OCI-LY1 (cell line): ENCODE measurements at regions not wholly inside any gene's neighbourhood (a gene's known extent, or its start where the extent isn't known, plus 50 kb on each side); places are given as distances from the start of the nearest gene placed in this dataset.

Experiments used
- CTCF ChIP-seq: fragments of 200-600 bp; sonication (generic), shearing (Covaris generic); IDR thresholded peaks from 2 replicates; pipeline ENCODE4 v1.5.1; 2017; ENCODE audit warnings: mild to moderate bottlenecking, antibody characterized with exemption, low read length, moderate library complexity, mixed read lengths
- EZH2 ChIP-seq: fragments of 200-600 bp; sonication (generic), shearing (Covaris generic); IDR thresholded peaks from 2 replicates; pipeline ENCODE4 v1.8.0; 2017; ENCODE audit warnings: borderline replicate concordance, mixed run types, mild to moderate bottlenecking, antibody characterized with exemption, low read length, moderate library complexity, mixed read lengths

DNA sequence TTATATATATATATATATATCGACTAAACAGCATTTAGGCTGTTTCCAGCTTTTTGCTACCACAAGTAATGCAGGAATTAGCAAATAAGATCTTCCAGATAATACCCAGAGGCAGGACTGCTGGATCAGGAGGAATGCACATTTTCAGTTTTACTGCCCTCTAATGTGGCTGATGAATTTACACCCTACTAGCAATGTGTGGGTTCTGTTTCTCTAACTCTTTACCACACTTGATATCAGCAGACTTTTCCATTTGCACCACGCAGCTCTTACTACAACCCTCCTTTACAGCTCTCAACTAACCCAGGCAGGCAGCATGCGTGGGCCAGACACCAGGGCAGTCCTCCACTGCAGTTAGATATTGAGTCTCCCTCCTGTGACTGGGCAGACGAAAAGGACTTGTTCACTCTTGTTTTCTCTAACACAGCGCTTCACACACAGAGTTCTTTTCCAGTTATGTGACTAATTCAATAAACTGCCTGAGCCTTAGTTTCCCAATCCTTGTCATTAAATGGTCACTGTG lies 67.7 kb downstream of the IGLL5 start:
- no peak for TF ChIP-seq CTCF
- TF ChIP-seq EZH2 = no peak
